Activated CD4-positive, alpha-beta memory T cell treated with anti-CD3 and anti-CD28 coated beads for 36 hours (primary cell): ENCODE measurements at regions not wholly inside any gene's neighbourhood (a gene's known extent, or its start where the extent isn't known, plus 50 kb on each side); places are given as distances from the start of the nearest gene placed in this dataset.

Experiments
- CTCF ChIA-PET: fragments of 350-600 bp; sonication (Branson Sonifier 250); formaldehyde crosslinking; loops from one replicate; lab custom pipeline; 2021; ENCODE audit warnings: antibody characterized with exemption, inconsistent platforms; lab: Charles Lee
- POLR2A ChIA-PET: fragments of 350-600 bp; sonication (Branson Sonifier 250); formaldehyde crosslinking; loops from one replicate; lab custom pipeline; 2021; ENCODE audit warnings: antibody characterized with exemption; lab: Charles Lee
- DNase-seq: peaks from one replicate; pipeline ENCODE4 v3.0.0-alpha.2; 2020
- H3K27ac Mint-ChIP-seq: one replicate; pipeline ENCODE4 v1.8.0; 2021; ENCODE audit warnings: mixed read lengths
- H3K27me3 Mint-ChIP-seq: one replicate; pipeline ENCODE4 v1.8.0; 2021; ENCODE audit warnings: mixed read lengths
- H3K36me3 Mint-ChIP-seq: one replicate; pipeline ENCODE4 v1.8.0; 2021; ENCODE audit warnings: mixed read lengths
- H3K4me1 Mint-ChIP-seq: one replicate; pipeline ENCODE4 v1.8.0; 2021; ENCODE audit warnings: low read depth, mixed read lengths
- H3K4me3 Mint-ChIP-seq: one replicate; pipeline ENCODE4 v1.8.0; 2021; ENCODE audit warnings: mild to moderate bottlenecking, mixed read lengths
- H3K9me3 Mint-ChIP-seq: one replicate; pipeline ENCODE4 v1.8.0; 2021; ENCODE audit warnings: mixed read lengths
- intact Hi-C: fragments of 100-400 bp; cut with micrococcal nuclease; formaldehyde crosslinking; loops from one replicate; pipeline ENCODE4 v1.15.1; 2023

- intact Hi-C loops = no loop called here
- ChIA-PET POLR2A (no interaction called here), CTCF (no interaction called here)
- H3K27me3 Mint-ChIP-seq = no peaks in the 10 kb centered on the region
- H3K4me1 Mint-ChIP-seq = no peaks in the 10 kb centered on the region
- H3K36me3 Mint-ChIP-seq = no peaks in the 10 kb centered on the region
- no peak overlapping the region for H3K27ac Mint-ChIP-seq
- no peak for DNase-seq
- peaks cover 8% of the 10 kb centered on the region for H3K9me3 Mint-ChIP-seq
- no peak overlapping the region for H3K4me3 Mint-ChIP-seq
Measured at GRCh38 chr5:44252545-44252944, 136.7 kb downstream of the FGF10 start.

GRCh38 chr5:44246986-44247385, 142.2 kb downstream of the FGF10 start:
- no peaks in the 10 kb centered on the region for H3K27me3 Mint-ChIP-seq
- no peaks in the 10 kb centered on the region for H3K4me1 Mint-ChIP-seq
- no peak overlapping the region for H3K27ac Mint-ChIP-seq
- H3K9me3 Mint-ChIP-seq = peaks cover 12% of the 10 kb centered on the region
- ChIA-PET POLR2A (no interaction called here), CTCF (no interaction called here)
- H3K4me3 Mint-ChIP-seq = no peak overlapping the region
- intact Hi-C loops = no loop called here
- no peaks in the 10 kb centered on the region for H3K36me3 Mint-ChIP-seq
- no peak for DNase-seq

GRCh38 chr5:44245935-44246334, 143.3 kb downstream of the FGF10 start:
- Mint-ChIP-seq H3K27ac (no peak overlapping the region), H3K36me3 (no peaks in the 10 kb centered on the region), H3K27me3 (no peaks in the 10 kb centered on the region), H3K4me1 (no peaks in the 10 kb centered on the region), H3K4me3 (no peak overlapping the region), H3K9me3 (peaks cover 12% of the 10 kb centered on the region)
- ChIA-PET POLR2A (no interaction called here), CTCF (no interaction called here)
- intact Hi-C loops = no loop called here
- DNase-seq = no peak

GRCh38 chr5:44242791-44243190, 146.4 kb downstream of the FGF10 start:
- H3K27ac Mint-ChIP-seq = no peak overlapping the region
- ChIA-PET CTCF (interaction anchor here (0.6 kb wide), 1 partner anchor 820 kb away, joined by 3 read pairs; no protein-coding TSS in a partner anchor), POLR2A (no interaction called here)
- no peaks in the 10 kb centered on the region for H3K36me3 Mint-ChIP-seq
- no peaks in the 10 kb centered on the region for H3K4me1 Mint-ChIP-seq
- intact Hi-C loops = no loop called here
- DNase-seq = no peak
- peaks cover 5% of the 10 kb centered on the region for H3K9me3 Mint-ChIP-seq
- no peaks in the 10 kb centered on the region for H3K27me3 Mint-ChIP-seq
- H3K4me3 Mint-ChIP-seq = no peak overlapping the region

- H3K27ac Mint-ChIP-seq = no peak overlapping the region
Measured at GRCh38 chr5:44236040-44236439, 153.2 kb downstream of the FGF10 start.

GRCh38 chr5:44233691-44234090, 155.5 kb downstream of the FGF10 start:
- intact Hi-C loops = no loop called here
- H3K4me1 Mint-ChIP-seq = no peaks in the 10 kb centered on the region
- H3K27ac Mint-ChIP-seq = no peak overlapping the region
- ChIA-PET POLR2A (no interaction called here), CTCF (no interaction called here)
- H3K4me3 Mint-ChIP-seq = no peak overlapping the region
- H3K27me3 Mint-ChIP-seq = no peaks in the 10 kb centered on the region
- no peak for DNase-seq
- no peaks in the 10 kb centered on the region for H3K36me3 Mint-ChIP-seq
- peaks cover 2% of the 10 kb centered on the region for H3K9me3 Mint-ChIP-seq

More at GRCh38 chr5:44236040-44236439, 153.2 kb downstream of the FGF10 start:
- Mint-ChIP-seq H3K4me3 (no peak overlapping the region), H3K9me3 (peaks cover 2% of the 10 kb centered on the region), H3K4me1 (no peaks in the 10 kb centered on the region), H3K36me3 (no peaks in the 10 kb centered on the region), H3K27me3 (no peaks in the 10 kb centered on the region)
- ChIA-PET CTCF (no interaction called here), POLR2A (no interaction called here)
- DNase-seq = no peak
- intact Hi-C loops = no loop called here

- H3K27ac Mint-ChIP-seq = no peak overlapping the region
- CTCF ChIA-PET = no interaction called here
- no peak for DNase-seq
- H3K27me3 Mint-ChIP-seq = no peaks in the 10 kb centered on the region
- POLR2A ChIA-PET = no interaction called here
- H3K4me3 Mint-ChIP-seq = no peak overlapping the region
- no peaks in the 10 kb centered on the region for H3K4me1 Mint-ChIP-seq
- peaks cover 5% of the 10 kb centered on the region for H3K9me3 Mint-ChIP-seq
- H3K36me3 Mint-ChIP-seq = no peaks in the 10 kb centered on the region
- intact Hi-C loops = no loop called here
Measured at GRCh38 chr5:44225231-44226160, 163.7 kb downstream of the FGF10 start.

- intact Hi-C loops = no loop called here
- POLR2A ChIA-PET = no interaction called here
- no peaks in the 10 kb centered on the region for H3K36me3 Mint-ChIP-seq
- no peak overlapping the region for H3K4me3 Mint-ChIP-seq
- no peaks in the 10 kb centered on the region for H3K27me3 Mint-ChIP-seq
- CTCF ChIA-PET = no interaction called here
- DNase-seq = no peak
- peaks cover 24% of the 10 kb centered on the region for H3K9me3 Mint-ChIP-seq
- H3K4me1 Mint-ChIP-seq = no peaks in the 10 kb centered on the region
- H3K27ac Mint-ChIP-seq = no peak overlapping the region
Measured at GRCh38 chr5:44199408-44199807, 189.8 kb downstream of the FGF10 start.

GRCh38 chr5:44189255-44189654, 200.0 kb downstream of the FGF10 start:
- no peaks in the 10 kb centered on the region for H3K4me1 Mint-ChIP-seq
- POLR2A ChIA-PET = no interaction called here
- H3K27ac Mint-ChIP-seq = no peak overlapping the region
- CTCF ChIA-PET = no interaction called here
- H3K27me3 Mint-ChIP-seq = no peaks in the 10 kb centered on the region
- no peak overlapping the region for H3K4me3 Mint-ChIP-seq
- no peaks in the 10 kb centered on the region for H3K36me3 Mint-ChIP-seq
- intact Hi-C loops = no loop called here
- no peak for DNase-seq
- peaks cover 17% of the 10 kb centered on the region for H3K9me3 Mint-ChIP-seq

GRCh38 chr5:44187973-44188372, 201.2 kb downstream of the FGF10 start:
- ChIA-PET POLR2A (no interaction called here), CTCF (no interaction called here)
- H3K4me3 Mint-ChIP-seq = no peak overlapping the region
- H3K9me3 Mint-ChIP-seq = peaks cover 10% of the 10 kb centered on the region
- H3K4me1 Mint-ChIP-seq = no peaks in the 10 kb centered on the region
- intact Hi-C loops = no loop called here
- no peaks in the 10 kb centered on the region for H3K36me3 Mint-ChIP-seq
- no peak for DNase-seq
- no peak overlapping the region for H3K27ac Mint-ChIP-seq
- H3K27me3 Mint-ChIP-seq = no peaks in the 10 kb centered on the region

GRCh38 chr5:44183753-44184152, 205.5 kb downstream of the FGF10 start:
- no peak for DNase-seq
- Mint-ChIP-seq H3K4me1 (no peaks in the 10 kb centered on the region), H3K36me3 (no peaks in the 10 kb centered on the region), H3K27ac (no peak overlapping the region), H3K9me3 (peaks cover 6% of the 10 kb centered on the region), H3K4me3 (no peak overlapping the region), H3K27me3 (no peaks in the 10 kb centered on the region)
- intact Hi-C loops = no loop called here
- ChIA-PET CTCF (no interaction called here), POLR2A (no interaction called here)

GRCh38 chr5:44183312-44183711, 205.9 kb downstream of the FGF10 start:
- Mint-ChIP-seq H3K27ac (no peak overlapping the region), H3K4me3 (no peak overlapping the region), H3K9me3 (peaks cover 6% of the 10 kb centered on the region), H3K27me3 (no peaks in the 10 kb centered on the region), H3K36me3 (no peaks in the 10 kb centered on the region), H3K4me1 (no peaks in the 10 kb centered on the region)
- ChIA-PET POLR2A (no interaction called here), CTCF (no interaction called here)
- no peak for DNase-seq
- intact Hi-C loops = no loop called here

- no peak overlapping the region for H3K4me3 Mint-ChIP-seq
- ChIA-PET CTCF (no interaction called here), POLR2A (no interaction called here)
- H3K9me3 Mint-ChIP-seq = peaks cover 23% of the 10 kb centered on the region
- H3K4me1 Mint-ChIP-seq = no peaks in the 10 kb centered on the region
- no peak for DNase-seq
- H3K27me3 Mint-ChIP-seq = no peaks in the 10 kb centered on the region
- H3K36me3 Mint-ChIP-seq = no peaks in the 10 kb centered on the region
- intact Hi-C loops = no loop called here
- H3K27ac Mint-ChIP-seq = no peak overlapping the region
Measured at GRCh38 chr5:44178414-44178813, 210.8 kb downstream of the FGF10 start.
